SIG-M5 treated with dmso at 0.1 percent for 504 hours (cell line): ENCODE measurements at regions not wholly inside any gene's neighbourhood (a gene's known extent, or its start where the extent isn't known, plus 50 kb on each side); places are given as distances from the start of the nearest gene placed in this dataset.

Experiments
- DNase-seq: peaks from one replicate; lab custom pipeline; 2025; ENCODE audit not compliant: unreplicated experiment; lab: John Stamatoyannopoulos, UW

DNA sequence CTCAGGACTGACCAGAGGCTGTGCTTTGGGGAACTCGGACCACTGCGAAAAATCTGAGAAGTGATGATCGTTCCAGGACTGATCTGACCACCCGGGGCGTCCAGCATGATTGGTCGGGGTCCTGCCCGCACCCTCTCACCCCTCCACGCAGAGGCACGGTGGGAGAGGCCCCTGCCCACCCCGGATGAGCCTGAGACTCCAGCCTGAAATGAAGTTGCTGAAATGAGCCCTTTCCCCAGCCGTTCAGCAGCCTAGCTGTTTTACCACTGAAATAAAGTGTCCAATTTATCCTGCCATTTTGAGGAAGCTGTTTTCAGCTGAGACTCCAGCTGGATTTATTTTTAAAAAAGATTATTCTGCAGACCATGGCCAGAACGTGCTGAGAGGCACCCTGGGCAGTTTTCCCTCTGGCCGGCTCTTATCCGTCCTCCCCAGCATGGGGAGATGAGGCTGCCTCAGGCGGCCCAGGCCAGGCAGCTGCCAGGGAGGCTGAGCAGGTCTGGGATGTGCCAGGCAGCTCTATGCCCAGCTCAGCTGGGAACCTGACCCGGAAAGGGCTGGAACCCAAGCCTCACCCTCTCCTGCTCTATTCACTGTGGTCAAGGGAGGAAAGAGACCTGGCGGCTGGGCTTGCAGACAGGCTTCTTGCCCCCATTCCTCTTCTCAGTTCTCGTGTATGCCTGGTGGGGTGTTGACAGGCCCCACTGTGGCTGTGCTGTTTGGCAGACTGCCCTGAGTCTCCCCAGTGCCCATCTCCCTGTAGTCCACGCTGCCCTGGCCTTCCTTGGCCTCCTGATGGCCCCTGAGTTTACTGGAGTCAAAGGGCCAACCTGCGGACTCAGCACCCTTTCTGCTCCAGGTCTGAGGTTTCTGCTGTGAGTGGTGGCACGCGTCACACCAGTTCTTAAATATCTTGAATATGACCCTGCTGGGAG lies 161.0 kb upstream of the B3GAT1 start:
- DNase-seq, result no peak

DNA sequence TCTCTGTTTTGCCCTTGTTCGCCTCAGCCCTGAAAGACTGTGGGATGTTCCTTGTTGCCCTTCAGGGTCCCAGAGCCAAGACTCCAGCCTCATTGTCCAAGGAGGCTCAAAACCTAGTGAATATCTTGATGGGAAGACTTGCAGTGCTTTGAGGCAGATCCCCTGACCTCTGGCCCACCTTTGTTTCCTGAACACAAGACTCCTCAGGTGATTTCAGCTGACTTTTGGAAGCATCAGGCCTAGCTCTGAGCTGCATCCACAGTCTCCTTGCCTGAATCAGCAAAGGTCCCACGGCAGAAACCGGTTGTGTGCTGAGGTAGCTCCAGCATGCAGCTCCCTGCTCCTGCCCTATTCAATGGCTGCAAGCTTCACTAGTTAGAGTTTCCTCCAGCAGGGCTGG lies 159.3 kb upstream of the B3GAT1 start:
- no peak for DNase-seq

DNA sequence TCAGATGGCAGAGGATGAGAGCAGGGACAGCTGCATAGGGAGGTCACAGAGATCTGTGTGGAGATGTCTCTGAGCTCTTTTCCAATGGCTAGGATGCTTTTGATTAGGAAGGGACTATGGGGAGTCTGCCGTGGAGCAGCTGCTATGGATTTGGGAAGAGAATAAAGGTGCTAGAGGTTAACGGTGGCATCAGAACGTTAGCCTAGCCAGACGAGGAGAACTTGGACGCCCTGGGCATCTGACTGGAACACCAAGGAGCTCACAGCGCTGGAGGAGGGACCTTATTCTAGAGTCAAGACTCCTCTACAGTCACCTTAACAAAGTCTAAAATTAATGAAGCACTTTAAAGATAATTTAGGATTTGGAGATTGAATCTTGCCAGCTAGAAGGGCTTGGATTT lies 157.2 kb upstream of the B3GAT1 start:
- DNase-seq, result no peak

DNA sequence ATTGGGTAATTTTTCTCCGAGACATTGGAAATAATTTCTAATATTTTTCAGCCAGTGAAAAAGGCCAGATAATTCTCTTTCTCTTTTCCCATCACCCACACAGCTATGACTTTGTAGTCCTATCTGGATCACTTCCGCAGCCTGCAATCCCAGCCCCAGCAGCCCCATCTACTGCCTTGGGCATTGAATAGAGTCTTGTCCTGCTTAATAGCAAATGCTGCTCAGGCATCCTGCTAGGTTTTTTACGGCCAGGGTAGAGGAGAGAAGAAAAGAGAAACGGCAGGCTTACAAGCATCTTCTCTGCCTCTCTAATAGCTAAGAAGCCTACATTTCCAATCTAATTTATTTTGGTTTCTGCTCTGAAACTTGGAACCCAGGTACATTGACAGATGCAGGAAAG lies 154.3 kb upstream of the B3GAT1 start:
- no peak for DNase-seq

DNA sequence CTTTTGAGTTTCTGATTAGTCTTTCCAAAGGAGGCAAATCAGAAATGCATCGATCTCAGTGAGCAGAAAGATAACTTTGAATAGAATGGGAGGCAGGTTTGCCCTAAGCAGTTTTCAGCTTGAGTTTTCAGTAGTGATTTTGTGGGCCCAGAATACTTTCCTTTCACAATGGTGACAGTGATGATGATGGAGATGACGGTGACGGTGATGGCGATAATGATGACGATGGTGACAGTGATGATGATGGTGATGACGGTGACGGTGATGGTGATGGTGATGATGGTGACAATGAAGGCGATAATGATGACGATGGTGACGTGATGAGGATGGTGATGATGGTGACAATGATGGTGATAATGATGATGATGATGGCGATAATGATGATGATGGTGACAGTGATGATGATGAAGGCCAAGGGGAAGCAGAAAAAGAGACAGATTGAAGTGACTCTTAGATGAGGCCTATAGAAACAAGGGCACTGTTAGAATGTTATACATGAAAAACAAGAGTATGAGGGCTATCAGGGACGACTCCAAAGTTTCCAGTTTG lies 153.4 kb upstream of the B3GAT1 start:
- no peak for DNase-seq

DNA sequence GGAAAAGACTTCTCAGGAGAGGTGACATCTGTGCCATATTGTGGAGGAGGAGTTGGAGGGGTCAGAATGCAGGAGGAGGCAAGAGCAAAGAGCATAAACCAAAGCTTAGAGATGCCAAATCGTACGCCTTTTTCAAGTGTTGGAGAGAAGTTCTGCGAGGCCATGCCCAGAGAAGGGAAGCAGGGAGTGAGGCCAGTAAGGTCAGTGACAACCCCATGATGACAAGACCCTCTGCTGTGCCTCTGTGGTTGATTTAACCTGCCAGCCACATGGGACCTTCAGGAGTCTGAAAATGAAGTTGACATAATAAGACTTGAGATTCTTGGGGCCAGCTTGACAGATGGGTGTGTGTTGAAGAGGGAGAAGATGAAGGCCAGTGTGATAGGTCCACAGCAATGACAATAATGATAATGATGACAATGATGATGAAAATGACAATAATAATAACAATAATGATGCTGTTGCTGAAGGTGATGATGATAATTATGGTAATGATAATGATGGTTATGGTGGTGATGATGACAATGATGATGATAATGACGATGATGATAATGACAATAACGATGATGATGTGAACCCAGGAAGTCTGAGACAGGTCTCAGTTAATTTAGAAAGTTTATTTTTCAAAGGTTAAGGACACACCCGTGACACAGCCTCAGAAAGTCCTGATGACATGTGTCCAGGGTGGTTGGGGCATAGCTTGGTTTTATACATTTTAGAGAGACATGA lies 152.6 kb upstream of the B3GAT1 start:
- no peak for DNase-seq

DNA sequence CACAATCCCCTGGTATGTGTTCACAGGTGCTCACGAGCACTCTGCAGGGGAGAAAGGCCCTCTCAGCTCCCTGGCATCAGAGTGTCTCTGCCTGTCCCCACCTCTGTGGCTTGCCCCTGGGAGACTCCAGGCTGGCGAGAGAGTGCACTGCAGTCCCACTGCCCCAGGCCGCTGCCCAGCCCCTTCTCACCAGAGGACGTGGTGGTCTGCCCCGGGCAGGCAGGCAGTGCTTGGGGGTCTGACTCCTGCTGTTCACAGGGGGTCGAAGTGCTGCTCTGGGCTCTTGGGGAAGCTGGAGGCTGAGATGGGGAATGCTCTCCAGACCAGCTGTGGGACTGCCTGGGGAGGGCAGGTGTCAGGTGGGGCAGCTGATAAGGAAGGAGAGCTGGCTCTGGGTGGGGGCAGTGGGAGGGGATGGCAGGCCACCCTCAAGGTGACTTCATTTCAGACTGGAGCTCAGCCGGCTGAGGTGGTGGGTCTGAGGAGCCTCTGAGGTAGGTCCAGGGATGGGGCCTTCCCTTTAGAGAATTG lies 151.0 kb upstream of the B3GAT1 start:
- DNase-seq, result no peak

DNA sequence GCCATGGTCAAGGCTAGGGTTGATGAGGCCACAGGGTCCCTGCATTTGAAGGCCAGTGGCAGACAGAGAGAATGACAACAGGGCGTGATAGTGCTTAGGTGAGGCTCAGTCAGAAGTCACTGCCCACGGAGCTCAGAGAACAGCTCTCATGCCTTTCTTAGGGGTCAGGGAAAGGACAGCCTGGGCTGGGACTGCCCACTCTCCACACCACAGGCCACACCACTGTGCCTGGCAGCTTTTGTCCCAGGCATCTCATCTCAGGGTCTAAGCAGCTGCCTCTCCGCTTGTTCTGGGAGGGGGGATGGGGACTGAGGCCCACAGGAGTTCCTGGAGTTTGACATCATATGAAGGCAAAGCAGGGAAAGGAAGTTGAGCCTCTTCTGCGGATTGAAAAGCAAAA lies 150.2 kb upstream of the B3GAT1 start:
- DNase-seq, result no peak

DNA sequence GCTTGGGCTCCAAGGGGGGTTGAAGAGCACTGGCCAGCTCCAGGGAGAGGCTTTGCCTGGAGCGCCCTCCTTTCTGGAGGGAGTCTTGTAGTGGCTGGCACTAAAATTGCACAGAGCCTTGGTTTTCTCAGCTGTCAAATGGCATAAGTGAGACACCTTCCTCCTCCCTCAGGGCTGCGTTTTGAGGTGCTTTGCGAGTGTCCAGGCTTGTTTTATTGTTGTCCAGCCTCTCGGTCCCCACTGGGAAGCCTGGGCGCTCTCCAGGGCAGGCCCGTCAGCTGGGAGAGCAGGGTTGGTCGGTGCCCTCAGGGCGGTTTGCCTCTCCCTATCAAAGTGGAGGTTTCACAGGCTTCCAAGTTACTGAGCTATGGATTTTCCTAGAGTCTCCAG lies 149.3 kb upstream of the B3GAT1 start:
- no peak for DNase-seq

DNA sequence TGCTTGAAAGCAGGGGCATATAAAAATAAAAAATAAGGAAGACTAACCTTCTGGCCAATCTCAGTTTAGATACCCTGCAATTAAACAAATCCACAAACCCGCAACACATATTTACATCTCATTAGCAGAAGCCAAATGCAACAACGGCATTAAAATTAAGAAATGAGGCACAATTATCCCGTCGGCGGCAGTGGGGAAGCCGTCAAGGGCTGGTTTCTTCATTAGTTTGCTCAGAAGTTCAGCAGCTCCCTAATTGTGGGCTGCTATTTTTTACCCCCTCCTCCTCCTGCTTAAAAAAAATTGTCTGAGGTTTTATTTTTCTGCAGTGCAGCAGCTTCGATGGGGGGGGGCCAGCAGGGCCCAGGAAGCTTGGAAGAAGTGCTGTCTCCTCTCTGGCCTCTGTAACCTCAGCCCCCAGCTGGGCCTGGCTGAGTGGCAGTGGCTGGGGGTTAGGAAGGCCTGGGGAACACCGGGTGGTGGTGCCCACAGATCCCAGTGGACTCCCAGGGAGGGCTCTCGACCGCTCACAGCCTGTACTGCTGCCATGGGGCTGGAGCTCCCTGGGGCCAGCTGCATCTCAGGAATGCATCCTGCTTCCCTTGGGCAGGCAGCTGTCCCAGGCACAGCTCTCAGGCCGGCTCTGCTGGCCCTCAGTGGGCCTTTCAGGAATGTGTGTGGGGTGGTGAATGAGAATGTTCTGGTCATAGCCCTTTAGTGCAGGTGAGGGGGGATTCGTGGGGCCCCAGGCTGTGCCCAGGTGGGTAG lies 148.7 kb upstream of the B3GAT1 start:
- no peak for DNase-seq

DNA sequence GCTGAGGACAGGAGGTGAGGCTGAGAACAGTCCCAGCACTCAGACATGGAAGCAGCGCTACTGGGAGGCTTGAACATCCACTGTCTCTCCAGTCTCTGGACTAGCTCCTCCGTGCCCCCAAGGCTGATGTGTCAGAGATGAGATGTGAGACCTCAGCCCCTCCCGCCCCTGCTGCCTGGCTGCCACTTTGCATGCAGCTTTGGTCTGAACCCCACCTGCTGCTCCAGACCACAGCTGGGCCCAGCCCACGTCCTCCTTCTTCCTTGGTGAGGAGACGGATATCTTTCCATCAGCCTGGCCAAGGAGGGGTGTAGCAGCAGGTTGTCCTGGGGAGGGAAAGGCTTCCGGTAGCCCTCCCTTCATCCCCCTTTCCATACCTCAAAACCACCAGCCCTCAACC lies 148.0 kb upstream of the B3GAT1 start:
- no peak for DNase-seq

DNA sequence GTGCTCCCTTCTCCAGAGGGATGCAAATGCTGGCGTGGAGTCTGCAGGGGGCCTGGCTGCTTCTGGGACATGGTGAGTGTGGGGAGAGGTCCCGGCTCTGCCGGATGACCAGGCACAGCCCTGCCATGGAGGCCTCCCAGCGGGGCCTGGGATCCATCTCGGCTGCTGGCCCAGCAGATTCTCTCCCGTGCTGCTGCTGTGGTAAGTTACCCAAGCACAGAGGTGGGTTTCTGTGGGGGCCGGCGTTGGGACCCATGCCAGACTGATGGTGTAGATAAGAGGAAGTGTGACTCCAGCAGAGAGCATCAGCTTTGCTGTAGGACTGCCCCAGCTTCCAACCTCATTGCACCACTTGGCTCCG lies 147.5 kb upstream of the B3GAT1 start:
- no peak for DNase-seq

DNA sequence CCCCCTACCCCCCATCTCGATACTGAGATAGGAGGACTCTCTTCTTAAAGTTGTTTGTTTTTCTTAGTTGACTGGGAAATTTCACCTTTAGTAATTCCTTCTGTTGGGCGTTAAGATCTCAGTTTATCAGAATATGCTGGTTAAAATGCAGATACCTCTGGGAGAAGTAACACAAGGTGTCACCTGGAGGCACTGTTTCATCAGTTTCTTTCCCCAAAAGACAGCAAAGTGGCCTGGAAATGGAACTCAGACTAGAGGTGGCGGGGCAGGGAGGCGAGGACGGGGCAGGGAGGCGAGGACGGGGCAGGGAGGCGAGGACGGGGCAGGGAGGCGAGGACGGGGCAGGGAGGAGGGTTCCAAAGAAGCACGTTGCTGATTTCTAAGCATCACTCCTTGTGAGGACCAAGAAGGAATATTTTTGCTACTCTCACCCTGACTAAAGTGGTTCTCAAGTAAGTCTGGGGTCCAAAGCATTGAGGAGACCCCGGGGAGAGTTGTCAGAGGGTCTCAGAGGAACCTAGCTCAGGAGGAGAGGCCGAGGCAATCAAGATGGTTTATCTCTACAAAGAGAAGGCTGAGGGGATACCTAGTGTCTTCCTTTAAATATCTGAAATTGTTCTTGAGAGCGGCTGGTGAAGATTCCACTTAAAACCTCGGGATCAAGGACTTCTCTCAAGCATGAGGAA lies 147.0 kb upstream of the B3GAT1 start:
- DNase-seq, result no peak

DNA sequence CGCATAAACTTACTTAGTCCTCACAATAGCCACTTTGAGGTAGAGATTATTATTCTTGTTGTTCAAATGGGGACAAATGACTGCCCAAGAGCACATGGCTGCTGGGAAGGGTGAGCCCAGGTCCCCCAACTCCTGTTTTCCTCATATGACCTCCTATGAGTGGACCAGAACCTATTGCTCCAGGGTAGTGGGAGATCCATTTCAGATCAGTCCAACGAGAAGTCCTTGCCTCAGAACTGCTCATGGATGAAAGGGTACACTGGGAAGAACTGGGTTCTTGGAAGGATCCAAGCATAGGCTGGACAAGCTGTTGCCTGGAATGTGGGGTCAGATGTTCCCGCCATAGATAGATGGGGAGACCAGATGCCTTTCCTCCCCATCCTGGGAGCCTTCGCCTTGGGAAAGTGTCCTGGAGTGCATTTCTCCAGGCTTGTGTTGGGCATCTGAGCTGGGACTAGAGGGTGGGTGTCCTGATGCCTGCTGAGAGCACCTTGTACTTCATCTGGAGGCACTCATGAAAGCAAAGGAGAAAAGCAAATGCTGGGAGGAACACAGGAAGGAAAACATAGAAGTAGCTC lies 146.3 kb upstream of the B3GAT1 start:
- no peak for DNase-seq

DNA sequence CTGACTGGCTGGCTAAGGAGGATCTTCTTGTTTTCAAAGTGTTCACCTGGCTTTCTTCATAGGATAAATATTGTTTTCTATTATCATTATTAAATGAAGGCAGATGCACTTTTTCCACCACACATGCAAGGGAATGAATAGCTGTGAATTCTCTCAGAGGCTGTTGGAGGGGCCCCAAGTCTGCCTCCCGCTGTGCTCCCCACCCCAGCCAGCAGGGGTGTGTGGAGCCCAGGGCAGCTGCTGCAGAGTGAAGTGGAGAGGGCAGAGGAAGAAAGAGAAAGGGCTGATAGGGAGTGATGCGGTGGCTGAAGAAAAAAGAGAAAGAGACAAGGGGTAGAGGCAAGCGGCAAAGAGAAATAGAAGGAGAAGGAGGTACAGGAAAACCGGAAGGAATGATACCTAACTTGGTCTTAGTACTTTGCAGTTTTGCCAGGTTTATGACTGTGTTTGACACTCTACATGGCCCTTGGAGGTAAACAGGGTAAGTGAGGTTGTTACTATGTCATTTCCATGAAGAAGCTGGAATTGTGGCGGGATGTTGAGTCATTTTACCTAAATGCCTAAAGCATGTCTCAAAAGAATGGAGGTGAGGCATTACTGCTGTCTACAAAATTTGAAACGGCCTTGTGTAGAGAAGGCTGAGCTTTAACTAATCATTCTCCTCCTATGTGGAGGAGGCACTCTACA lies 145.7 kb upstream of the B3GAT1 start:
- no peak for DNase-seq

DNA sequence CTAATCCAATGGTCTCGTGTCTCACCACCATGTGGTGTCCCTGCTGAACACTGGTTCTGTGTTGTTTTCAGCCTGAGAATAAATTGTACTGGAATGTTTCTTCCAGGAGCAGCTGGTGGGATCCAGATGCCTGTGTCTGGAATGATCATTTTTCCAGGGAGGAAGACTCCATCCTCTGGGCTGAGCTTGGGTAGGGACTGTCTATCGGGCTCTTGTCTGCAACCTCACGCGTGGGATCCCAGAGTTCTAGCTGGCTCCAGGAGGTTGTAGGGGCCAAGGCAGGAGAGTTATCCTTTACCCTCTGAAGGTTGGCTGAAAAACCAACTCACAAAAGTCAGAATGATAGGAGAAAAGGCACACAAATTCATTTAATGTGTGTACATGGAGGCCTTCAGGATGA lies 144.1 kb upstream of the B3GAT1 start:
- no peak for DNase-seq

DNA sequence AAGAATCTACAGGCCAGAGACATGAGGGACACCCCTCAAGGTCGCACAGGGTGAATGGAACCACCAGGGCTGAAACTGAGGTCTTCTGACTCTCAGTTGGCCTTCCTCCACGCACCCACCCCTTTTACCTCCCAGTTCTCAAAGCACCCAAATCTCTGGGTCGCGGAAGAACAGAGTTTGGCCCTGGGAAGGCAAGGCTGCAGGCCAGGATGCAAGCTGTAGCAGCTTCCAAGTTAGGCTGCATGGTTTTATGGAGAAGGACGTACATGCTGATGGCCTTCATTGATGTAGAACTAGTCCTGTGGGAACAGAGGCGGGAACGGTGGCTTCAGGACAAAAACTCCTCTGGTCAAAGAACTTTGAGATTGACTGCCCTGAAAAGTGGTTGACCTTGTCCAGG lies 143.5 kb upstream of the B3GAT1 start:
- DNase-seq, result no peak

DNA sequence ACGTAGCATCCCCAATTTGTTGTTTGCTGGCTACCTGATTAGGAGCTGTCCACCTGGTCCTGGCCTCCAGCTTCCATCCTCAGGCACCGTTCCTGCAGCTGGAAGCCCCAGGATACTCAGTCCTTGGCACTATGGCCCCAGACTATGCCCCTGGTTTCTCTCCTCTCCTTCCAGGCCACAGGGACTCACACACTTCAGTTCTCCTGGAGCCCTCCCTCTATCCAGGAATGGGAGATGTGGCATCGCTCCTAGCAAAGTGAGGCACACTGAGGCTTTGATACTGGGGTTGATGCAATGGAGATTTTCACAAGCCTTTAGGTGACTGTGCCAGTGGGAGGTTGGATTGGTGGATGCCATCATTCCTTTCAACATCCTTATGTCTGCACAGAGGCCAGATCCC lies 142.8 kb upstream of the B3GAT1 start:
- DNase-seq, result no peak

DNA sequence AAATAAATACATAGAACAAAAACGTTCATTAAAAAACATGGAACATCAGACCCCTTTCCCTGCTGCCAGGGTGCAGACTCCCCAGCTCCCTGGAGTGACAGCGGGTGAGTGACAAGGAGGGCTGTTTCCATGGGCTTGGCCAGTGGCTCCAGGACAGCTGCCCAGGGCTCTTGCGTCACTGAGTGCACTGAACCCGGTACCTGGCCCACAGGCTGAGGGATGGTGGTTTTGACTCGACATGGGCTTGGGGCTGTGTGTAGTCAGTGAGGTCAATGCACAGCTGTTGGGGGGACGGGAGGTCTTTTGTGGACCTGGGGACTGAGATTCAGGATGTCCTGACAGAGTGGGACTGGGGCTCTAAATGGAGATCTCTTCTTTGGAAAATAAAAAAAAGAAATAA lies 142.1 kb upstream of the B3GAT1 start:
- no peak for DNase-seq

DNA sequence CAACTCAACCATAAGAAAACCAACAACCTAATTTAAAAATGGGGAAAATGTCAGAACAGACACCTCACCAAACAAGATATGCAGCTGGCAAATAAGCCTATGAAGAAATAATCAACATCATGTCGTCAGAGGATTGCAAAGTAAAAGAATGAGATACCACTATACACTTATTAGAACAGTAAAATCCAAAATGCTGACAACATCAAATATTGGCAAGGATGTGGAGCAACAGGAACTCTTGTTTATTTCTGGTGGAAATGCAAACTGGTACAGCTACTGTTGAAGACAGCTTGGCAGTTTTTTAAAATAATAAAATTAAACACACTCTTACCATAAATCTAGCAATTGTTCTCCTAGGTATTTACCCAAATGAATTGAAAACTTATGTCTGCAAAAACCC lies 140.7 kb upstream of the B3GAT1 start:
- no peak for DNase-seq
